ENCODE measurements at regions not wholly inside any gene's neighbourhood (a gene's known extent, or its start where the extent isn't known, plus 50 kb on each side); places are given as distances from the start of the nearest gene placed in this dataset.

DNA sequence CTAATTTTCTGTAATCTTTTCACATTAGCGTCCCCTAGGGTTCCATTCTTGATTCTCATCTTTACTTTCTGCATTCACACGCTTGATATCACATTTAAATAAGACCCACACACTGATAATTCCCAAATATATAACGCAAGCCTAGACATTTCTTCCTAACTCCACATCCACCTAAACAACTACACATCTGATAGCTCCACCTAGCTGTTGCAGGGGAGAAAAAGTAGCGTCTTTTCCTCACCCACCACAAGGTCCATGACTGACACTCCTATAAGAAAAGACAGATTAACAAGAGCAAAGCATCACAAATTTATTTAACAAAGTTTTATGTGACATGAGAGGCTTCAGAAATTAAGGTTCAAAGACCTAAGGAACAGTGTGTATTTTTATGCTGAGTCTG is 862.2 kb upstream of the DDX18 start:
- Histone ChIP-seq H3K4me3 (ENCODE audit: insufficient read depth, low read depth, low read length) (no peak overlapping the region), H3K9me1 (ENCODE audit: insufficient read depth, low read length) (no peaks in the 10 kb centered on the region), H3K27me3 (ENCODE audit: control insufficient read depth, insufficient read depth, low read length) (no peaks in the 10 kb centered on the region), H2AK9ac (replicated peaks; ENCODE audit: low read depth, low read length, poor library complexity) (no peak overlapping the region), H3K56ac (ENCODE audit: extremely low read depth, insufficient read depth, low read length) (no peak overlapping the region), H4K20me1 (ENCODE audit: insufficient read depth, low read length) (no peaks in the 10 kb centered on the region), H3K23ac (ENCODE audit: low read depth, low read length) (no peak overlapping the region), H4K8ac (ENCODE audit: low read depth in 2 of 2, low read length in 2 of 2) (no peak overlapping the region), H2BK20ac (ENCODE audit: low read depth, low read length) (no peak overlapping the region), H3K14ac (replicated peaks; ENCODE audit: low read depth, low read length) (no peak overlapping the region), H2AFZ (replicated peaks; ENCODE audit: low read length, poor library complexity) (no peak overlapping the region), H4K91ac (ENCODE audit: insufficient read depth, low read depth, low read length) (no peak overlapping the region), H3K9me3 (ENCODE audit: control insufficient read depth, insufficient read depth, low read length) (peaks cover 3% of the 10 kb centered on the region; the same call in 1 of the 2 replicates), H3K4ac (ENCODE audit: low read depth, low read length) (no peak overlapping the region), H2AK5ac (ENCODE audit: low read depth, low read length) (no peak overlapping the region), H2BK15ac (ENCODE audit: low read depth, low read length) (no peak overlapping the region), H2BK120ac (ENCODE audit: low read depth, low read length) (no peak overlapping the region), H2BK5ac (ENCODE audit: low read depth, low read length, poor library complexity, severe bottlenecking) (no peak overlapping the region), H3K9ac (ENCODE audit: low read depth, low read length) (no peak overlapping the region), H3K18ac (ENCODE audit: low read depth, low read length) (no peak overlapping the region), H4K5ac (ENCODE audit: low read depth, low read length) (no peak overlapping the region), H3K36me3 (ENCODE audit: control insufficient read depth, insufficient read depth, low read length) (no peaks in the 10 kb centered on the region), H3K79me1 (ENCODE audit: low read depth in 1 of 2, low read length in 2 of 2) (no peaks in the 10 kb centered on the region), H3K27ac (ENCODE audit: insufficient read depth, low read length) (no peak overlapping the region), H3K4me2 (ENCODE audit: low read depth, low read length) (no peak overlapping the region), H3K4me1 (ENCODE audit: control insufficient read depth, insufficient read depth, low read length) (no peaks in the 10 kb centered on the region)
- in situ Hi-C loops (cut with MboI; ENCODE audit: low sequenced_read_pairs), result no loop called here
- BruUV-seq (replicated peaks), result no TSS peak
- intact Hi-C loops (cut with micrococcal nuclease), result no loop called here
- no peak for DNase-seq
- TF ChIP-seq, protein P1, sequence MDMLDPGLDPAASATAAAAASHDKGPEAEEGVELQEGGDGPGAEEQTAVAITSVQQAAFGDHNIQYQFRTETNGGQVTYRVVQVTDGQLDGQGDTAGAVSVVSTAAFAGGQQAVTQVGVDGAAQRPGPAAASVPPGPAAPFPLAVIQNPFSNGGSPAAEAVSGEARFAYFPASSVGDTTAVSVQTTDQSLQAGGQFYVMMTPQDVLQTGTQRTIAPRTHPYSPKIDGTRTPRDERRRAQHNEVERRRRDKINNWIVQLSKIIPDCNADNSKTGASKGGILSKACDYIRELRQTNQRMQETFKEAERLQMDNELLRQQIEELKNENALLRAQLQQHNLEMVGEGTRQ (IDR thresholded peaks at IDR 0.05; ENCODE audit: low read depth, low read length), result no peak
- no peak for TF ChIP-seq POLR2A (IDR thresholded peaks at IDR 0.05; ENCODE audit: low read depth, low read length)
- no peak for TF ChIP-seq BHLHE40 (IDR thresholded peaks at IDR 0.05; ENCODE audit: low read depth, low read length)
- TF ChIP-seq, protein P2, sequence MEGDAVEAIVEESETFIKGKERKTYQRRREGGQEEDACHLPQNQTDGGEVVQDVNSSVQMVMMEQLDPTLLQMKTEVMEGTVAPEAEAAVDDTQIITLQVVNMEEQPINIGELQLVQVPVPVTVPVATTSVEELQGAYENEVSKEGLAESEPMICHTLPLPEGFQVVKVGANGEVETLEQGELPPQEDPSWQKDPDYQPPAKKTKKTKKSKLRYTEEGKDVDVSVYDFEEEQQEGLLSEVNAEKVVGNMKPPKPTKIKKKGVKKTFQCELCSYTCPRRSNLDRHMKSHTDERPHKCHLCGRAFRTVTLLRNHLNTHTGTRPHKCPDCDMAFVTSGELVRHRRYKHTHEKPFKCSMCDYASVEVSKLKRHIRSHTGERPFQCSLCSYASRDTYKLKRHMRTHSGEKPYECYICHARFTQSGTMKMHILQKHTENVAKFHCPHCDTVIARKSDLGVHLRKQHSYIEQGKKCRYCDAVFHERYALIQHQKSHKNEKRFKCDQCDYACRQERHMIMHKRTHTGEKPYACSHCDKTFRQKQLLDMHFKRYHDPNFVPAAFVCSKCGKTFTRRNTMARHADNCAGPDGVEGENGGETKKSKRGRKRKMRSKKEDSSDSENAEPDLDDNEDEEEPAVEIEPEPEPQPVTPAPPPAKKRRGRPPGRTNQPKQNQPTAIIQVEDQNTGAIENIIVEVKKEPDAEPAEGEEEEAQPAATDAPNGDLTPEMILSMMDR (conservative IDR thresholded peaks at IDR 0.05; ENCODE audit: low read depth, low read length), result no peak
- no peak for TF ChIP-seq MAZ (IDR thresholded peaks at IDR 0.05; ENCODE audit: borderline replicate concordance, low read depth, low read length)
- TF ChIP-seq NFE2L2 (IDR thresholded peaks at IDR 0.05; ENCODE audit: low read depth, low read length), result no peak
- TF ChIP-seq RCOR1 (IDR thresholded peaks at IDR 0.05; ENCODE audit: insufficient replicate concordance, low read length), result no peak
- TF ChIP-seq, protein P3, sequence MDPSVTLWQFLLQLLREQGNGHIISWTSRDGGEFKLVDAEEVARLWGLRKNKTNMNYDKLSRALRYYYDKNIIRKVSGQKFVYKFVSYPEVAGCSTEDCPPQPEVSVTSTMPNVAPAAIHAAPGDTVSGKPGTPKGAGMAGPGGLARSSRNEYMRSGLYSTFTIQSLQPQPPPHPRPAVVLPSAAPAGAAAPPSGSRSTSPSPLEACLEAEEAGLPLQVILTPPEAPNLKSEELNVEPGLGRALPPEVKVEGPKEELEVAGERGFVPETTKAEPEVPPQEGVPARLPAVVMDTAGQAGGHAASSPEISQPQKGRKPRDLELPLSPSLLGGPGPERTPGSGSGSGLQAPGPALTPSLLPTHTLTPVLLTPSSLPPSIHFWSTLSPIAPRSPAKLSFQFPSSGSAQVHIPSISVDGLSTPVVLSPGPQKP (IDR thresholded peaks at IDR 0.05; ENCODE audit: borderline replicate concordance, low read depth, low read length), result no peak
- no peak for TF ChIP-seq MAFK (IDR thresholded peaks at IDR 0.05; ENCODE audit: low read depth, low read length)
- no peak for TF ChIP-seq RFX5 (IDR thresholded peaks at IDR 0.05; ENCODE audit: low read depth, low read length)
- no peak for TF ChIP-seq FOS (IDR thresholded peaks at IDR 0.05; ENCODE audit: low read depth, low read length)
- no peak for TF ChIP-seq SMC3 (IDR thresholded peaks at IDR 0.05; ENCODE audit: low read depth, low read length)
- no peak for TF ChIP-seq MXI1 (IDR thresholded peaks at IDR 0.05; ENCODE audit: borderline replicate concordance, low read depth, low read length)
- TF ChIP-seq CHD1 (IDR thresholded peaks at IDR 0.05; ENCODE audit: low read depth, low read length), result no peak
- no peak for TF ChIP-seq CEBPB (IDR thresholded peaks at IDR 0.05; ENCODE audit: low read depth, low read length)
- TF ChIP-seq RAD21 (IDR thresholded peaks at IDR 0.05; ENCODE audit: low read length), result no peak
- dilution Hi-C loops (cut with HindIII; ENCODE audit: low sequenced_read_pairs, unreplicated experiment), result no loop called here
- WGBS, 2 experiments (ENCODE audit: extremely low coverage in 2 of 2, insufficient read length in 1 of 2), result no CpG with 5 or more reads among the region's 4 CpGs
- POLR2A ChIA-PET (ENCODE audit: unreplicated experiment), result no interaction called here
- CTCF ChIA-PET, result no interaction called here
- no peak for ATAC-seq (ENCODE audit: low read depth)
